Fibroblast of peridontal ligament (primary cell): ENCODE measurements at regions not wholly inside any gene's neighbourhood (a gene's known extent, or its start where the extent isn't known, plus 50 kb on each side); places are given as distances from the start of the nearest gene placed in this dataset.
"Not testable (repeated sequence)": the region's sequence is repeated elsewhere in the genome, so short reads cannot be mapped to it uniquely, and the experiment has no call there.

ENCODE experiments used
- DNase-seq: peaks from one replicate; pipeline ENCODE4 v3.0.0-alpha.2; 2010; ENCODE audit errors: extremely low read depth

DNA sequence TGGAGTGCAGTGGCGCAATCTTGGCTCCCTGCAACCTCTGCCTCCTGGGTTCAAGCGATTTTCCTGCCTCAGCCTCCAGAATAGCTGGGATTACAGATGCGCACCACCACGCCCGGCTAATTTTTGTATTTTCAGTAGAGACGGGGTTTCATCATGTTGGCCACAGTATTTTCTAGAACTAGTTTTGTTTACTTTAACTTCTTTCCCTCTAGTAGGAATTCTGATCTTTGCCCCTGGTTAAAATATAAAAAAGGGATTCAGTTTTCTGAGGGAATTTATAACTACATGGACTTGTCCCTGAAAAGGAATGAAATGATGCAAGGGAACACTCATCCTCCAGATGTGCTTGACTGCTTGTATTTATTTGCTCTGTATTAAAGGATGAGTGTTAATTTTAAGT lies 628.9 kb downstream of the ETNK1 start:
- DNase-seq = not testable (repeated sequence)

DNA sequence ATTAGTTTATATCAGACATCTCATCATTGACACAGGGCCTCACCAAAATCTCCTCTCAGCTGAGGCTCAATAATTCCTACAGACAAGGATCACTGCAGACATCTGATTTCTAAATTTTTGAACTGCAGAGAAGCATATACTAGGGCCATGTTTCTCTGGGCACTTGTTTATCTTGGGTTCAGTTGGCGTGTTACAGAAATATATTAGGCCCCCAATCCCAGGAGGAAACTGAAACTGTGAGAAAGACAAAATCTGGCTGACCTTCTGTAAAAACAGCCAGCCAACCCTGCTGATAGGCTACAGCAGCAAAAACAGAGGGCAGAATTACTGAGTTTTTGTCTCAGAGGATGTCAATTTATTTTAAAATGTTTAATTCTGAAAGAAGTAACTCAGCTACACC lies 634.6 kb downstream of the ETNK1 start:
- no peak for DNase-seq

DNA sequence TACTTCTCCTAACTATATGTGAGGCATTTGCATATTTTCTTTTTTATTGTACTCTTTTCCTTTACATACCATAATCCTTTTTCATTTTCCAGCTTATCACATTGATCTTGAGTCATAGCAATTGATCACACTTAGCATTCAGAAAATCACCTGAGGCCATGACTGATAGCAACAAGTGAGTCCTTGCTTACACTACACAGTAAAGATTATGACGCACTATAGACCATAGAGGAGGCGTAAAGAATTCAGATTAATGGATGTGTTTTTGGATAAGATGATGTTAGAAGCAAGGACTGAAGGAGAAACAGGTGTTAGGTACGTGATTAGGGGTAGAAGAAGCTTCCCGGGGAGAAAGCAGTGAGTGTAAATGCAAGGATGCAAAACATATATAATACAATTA lies 637.7 kb downstream of the ETNK1 start:
- DNase-seq = no peak

DNA sequence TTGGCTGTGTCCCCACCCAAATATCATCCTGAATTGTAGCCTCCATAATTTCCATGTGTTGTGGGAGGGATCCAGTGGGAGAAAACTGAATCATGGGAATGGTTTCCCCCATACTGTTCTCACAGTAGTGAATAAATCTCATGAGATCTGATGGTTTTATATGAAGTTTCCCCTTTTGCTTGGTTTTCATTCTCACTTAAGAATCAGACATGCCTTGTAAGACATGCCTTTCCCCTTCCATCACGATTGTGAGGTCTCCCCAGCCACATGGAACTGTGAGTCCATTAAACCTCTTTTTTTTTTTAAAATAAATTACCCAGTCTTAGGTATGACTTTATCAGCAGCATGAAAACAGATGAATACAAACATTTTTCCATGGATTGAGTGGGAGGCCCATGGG lies 652.9 kb downstream of the ETNK1 start:
- no peak for DNase-seq

DNA sequence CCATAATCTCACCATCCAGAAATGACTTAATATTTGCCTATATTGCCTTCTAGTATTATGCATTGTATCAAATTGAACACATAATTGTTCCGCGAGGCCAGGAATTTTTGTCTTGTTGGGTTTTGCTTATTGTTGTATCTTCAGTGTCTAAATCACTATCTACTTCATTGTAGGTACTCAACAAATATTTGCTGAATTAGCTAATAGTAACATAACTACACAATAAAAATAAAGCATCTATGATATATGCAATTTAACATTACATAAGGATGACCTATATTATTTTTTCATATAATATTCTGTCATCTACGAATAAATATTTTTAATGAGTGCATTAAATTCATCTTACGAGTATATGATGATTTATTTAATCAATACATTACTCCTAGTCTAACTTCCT lies 656.3 kb downstream of the ETNK1 start:
- DNase-seq = no peak

DNA sequence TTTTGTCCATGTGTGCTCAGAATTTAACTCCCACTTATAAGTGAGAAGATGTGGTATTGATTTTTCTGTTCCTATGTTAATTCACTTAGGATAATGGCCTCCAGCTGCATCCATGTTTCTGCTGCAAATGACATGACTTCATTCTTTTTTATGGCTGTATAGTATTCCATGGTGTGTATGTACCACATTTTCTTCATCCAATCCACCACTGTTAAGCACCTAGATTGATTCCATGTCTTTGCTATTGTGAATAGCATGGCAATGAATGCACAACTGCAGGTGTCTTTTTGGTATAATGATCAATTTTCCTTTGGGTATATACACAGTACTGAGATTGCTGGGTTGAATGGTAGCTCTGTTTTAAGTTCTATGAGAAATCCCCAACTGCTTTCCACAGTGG lies 657.7 kb downstream of the ETNK1 start:
- no peak for DNase-seq

DNA sequence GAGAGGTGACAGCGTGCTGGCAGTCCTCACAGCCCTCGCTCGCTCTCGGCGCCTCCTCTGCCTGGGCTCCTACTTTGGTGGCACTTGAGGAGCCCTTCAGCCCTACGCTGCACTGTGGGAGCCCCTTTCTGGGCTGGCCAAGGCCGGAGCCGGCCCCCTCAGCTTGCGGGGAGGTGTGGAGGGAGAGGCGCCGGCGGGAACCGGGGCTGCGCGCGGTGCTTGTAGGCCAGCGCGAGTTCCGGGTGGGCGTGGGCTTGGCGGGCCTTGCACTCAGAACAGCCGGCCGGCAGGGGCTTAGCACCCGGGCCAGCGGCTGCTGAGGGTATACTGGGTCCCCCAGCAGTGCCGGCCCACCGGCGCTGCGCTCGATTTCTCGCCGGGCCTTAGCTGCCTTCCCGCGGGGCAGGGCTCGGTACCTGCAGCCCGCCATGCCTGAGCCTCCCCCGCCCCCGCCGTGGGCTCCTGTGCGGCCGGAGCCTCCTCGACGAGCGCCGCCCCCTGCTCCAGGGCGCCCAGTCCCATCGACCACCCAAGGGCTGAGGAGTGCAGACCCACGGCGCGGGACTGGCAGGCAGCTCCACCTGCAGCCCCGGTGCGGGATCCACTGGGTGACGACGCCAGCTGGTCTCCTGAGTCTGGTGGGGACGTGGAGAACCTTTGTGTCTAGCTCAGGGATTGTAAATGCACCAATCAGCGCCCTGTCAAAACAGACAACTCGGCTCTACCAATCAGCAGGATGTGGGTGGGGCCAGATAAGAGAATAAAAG lies 661.0 kb downstream of the ETNK1 start:
- not testable (repeated sequence) for DNase-seq

DNA sequence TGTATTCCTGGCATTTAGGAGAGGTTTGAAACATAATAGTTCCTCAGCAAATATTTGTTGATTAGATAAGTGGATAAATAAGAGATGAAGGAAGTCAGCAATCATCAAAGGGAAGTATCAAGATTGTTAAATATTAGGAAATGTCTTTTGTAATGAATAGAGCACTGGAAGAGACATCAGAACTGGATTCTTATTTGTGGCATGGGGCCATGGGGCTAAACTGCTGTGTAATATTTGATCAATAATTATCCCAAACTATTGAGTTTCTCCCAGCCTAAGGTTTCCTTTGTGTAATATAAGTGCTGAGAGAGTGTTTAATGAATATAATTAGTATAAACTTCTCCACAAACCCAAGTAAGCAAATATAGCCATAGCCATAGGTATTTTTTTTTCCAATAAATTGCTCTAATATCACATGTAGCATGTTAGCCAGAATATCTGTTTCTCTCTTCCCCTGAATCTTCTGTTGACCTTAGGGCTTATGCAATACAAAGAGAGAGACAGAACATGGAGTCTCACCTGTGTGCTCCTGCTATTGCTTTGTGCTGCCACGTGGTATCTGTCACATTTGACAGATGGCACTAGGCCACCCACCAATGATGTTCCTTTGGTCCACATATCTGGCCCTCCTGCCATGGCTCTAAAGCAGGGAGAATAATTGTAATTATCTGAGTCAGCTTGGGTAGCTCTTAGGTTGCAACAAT lies 658.7 kb downstream of the SOX5 start:
- no peak for DNase-seq

DNA sequence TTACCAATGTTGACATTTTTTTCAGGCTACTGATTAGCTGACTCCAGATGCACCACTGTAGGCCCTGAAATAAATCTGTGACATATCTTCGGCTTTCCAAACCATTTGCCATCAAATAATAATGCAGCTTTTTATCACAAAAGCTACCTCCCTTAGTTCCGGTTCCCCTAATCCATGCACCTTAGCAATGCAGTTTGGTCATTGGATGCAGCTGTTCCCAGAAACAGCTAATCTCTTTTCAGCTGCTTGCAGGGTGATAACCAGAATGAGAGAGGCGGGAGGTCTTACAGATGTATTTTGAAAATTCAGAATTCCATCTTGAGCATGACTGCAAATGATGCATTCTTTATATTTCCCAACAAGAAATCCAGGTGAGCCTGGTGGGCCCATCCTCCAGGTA lies 646.2 kb downstream of the SOX5 start:
- DNase-seq = no peak

DNA sequence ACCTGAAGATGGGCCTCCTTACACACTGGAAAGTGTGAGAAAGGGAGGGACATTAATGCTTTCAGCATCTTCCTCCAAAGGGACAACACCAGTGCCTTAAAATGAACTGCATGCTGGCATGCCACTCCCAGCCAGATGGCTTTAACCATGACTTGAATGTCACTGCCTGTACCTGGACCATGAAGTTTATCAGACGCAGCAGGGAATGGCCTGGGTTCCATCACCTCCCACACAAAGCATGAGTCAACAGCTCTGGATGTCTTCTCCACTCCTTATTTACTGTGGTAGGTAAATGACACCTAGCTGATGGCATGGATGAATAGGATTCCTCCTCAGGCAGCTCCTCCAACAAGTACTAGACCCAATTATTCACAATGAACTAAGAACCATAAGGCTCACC lies 645.6 kb downstream of the SOX5 start:
- DNase-seq = no peak

DNA sequence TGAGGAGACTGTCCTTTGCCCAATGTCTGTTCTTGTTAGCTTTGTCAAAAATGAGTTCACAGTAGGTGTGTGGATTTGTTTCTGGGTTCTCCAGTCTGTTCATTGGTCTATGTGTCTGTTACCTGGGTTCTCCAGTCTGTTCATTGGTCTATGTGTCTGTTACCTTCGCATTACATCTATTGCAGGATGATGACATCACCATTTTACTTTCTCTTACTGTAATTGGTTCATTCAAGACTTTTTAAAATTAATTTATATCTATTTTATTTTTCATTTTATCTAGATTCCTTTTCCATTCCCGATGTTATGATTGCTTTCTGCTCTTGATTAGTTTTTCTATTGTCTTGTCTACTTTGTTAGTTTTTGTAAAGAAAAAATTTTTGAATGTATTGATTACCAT lies 615.5 kb downstream of the SOX5 start:
- DNase-seq = no peak

DNA sequence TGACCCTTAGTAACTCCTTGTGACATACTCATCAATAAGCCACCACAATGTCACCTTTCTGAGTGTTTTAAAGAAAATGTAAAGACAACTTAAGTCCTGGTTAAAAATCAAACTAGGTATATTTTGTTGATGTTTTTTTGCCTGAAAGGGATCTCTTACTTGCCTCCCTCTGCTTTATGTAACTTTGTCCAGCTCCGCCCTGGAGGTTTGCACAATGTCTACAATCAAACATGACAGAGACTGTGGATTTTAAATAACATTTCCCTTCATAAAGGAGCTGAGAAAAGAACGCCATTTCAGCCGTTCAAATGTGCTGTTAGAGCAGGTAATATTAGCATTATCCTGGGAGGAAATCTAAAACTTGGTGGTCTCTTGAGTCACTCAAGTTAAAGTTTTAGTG lies 613.9 kb downstream of the SOX5 start:
- no peak for DNase-seq

DNA sequence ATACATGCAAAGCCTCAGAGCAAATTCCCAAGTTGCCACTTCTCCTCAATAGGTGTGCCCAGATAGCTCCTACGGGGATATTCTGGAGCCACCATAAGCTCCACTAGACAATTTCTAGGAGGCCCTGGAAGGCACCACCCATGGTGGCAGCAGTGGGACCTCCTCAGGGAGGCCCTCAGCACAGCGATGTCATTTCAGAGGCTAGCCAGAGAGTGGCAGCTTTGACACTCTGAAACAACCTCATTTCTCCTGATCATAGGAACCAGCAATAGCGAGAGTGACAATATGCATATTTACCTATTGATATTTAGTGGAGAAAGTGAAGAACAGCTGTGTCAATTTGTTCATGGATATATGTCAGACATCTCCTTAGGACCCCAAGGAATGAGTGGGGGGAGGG lies 612.3 kb downstream of the SOX5 start:
- no peak for DNase-seq

DNA sequence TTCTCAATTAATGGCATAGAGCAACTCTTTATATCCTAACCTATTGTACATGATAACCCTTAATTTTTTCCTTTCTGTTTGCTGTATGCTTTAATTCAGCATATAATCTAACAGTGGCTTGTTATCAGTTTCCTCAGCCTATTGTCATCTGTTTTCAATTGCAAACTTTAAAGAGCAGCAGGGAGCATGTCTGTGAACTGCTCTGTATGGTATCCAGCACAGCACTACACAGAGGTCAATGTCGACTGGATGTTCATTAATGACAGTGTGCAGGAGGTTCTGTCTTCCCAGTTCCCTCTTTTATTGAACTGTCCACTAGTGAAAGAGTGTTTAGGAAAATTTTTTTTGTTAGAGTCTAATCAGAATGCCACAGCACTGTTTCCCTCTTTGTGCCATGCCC lies 609.1 kb downstream of the SOX5 start:
- DNase-seq = no peak

DNA sequence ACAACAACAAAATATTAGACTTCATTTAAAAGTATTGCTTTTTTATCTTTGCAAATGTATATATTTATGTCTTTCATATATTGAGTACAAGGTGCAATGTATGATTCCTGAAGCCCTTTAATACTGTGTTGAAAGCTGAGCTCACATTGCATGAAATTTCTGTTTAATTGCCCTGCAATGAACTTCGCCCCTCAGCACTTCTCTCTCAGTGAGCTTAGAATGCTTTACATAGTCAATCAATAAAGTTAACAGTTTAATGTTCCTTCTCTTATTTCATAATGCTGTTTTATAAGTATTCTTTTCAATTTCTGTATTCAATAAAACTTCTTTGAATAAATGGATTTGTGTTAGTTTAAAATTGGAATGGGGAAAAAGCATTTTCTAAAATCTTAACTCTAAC lies 607.1 kb downstream of the SOX5 start:
- no peak for DNase-seq

DNA sequence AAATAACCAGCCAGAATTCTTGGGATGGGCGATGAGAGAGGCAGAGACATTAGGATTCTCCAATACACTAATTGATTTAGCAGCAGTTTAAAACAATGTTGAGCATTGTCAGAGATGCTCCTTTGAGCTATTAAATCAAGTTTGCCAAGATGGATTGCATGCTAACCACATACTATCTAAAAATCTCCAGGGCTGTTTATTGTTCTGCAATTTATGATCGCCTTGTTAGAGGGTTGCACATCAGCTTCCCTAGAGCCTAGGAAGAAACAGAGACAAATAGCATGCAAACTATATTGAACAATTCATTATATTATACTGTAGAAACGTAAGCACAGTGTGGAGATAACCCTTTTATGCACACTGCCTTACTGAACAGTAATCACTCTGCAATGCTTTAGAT lies 599.9 kb downstream of the SOX5 start:
- DNase-seq = no peak

DNA sequence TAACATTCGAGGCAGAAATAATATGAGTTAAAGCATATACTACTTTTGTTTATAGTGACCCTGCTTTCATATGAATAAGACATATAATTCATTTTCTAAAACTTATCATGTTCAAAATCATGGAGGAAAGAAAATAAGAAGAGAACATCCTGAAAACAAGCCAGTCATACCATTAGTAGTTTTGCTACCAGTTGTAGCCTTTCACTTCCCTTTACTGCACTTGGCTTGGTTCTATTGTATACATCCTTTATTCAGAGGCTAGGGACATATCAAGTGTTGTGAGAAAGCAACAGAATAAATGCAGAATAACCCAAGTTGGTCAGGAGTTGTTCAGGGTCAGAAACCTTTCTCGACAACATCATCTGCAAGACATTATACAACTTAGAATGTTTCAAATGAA lies 598.7 kb downstream of the SOX5 start:
- no peak for DNase-seq

DNA sequence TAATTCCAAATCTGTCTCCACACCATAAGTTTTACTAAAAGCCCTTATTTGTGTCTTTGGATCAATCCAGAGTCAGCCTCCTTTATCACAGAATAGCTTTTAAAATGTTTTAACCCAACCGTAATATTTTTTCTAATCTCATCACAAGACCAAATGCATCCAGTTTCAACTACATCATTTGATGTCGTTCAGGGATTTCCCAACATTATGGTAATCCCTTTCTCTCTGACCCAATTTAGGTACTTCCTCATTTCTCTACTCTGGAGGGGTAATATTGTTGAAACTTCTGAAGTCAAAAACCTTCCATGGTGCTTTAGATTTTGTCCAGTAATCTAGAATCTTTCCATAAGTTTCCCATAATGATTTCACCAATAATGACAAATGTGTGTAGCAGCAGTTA lies 596.8 kb downstream of the SOX5 start:
- no peak for DNase-seq

DNA sequence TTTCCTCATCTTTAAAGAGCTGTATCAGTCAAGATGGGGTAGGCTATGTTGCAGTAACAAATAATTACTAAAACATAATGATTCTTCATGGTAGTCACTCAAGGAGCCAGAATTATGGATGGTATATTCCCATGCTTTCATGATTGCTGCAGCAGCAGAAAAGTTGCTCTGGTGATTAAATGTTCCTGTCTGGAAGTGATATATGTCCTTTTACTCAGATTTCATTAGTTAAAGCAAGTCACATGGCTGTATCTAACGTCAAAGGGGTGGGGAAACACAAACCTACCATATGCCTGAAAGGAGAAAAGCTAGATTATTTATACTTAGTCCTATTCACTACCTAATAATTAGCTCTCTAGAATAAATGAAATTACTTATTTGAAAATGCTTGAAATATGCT lies 594.7 kb downstream of the SOX5 start:
- no peak for DNase-seq

DNA sequence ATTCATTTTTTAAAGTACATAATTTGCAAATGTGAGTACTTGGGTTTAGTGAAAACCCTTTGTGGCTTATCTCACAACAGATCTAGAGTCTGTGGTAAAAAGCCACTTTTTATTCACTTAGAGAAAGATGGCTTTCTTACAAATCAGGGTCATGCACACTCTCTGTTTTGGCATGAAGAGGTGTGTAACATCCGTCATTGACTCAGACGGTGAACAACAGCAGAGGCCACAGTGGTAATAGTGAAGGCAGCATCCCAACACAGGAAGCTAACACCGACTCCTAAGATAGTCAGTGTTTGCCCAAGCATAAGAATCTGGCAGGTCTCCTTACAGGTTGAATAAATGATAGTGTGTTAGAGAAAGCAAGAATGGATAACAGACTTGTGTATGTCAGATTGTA lies 593.0 kb downstream of the SOX5 start:
- DNase-seq = no peak

DNA sequence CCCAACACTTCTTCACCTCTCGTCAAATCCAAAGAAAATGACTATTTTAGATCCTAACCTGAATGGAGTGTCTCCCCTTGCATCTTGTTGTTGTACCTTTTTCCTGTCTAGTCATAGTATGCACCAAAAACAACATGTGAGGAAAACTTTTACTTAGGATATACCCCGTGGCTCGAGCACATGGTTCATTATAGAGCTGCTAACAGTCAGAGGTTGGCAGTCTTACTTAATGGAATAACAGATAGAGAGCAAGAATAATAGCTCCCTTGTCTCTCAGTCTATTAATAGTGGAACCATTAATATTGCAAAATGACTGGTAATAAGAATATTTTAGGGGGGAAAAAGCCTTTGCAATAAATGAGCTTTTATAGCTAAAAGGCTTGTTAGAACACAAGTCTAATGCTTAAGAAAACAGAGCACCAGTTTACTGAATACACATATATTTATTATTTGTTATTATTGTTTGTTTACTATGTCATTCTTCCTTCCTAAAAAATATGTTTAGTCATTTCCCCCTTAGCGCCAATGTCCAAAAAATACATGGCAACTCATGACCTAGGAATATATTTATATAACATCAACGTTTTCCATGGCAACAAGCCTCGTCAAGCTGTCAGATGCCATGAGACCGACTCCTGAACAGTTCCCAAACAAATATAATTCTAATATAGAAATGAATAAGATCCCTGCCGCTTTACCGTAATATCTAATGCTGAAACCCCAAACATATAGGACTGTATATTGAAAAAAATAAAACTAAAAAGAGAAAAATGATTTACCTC lies 592.4 kb downstream of the SOX5 start:
- DNase-seq = no peak

DNA sequence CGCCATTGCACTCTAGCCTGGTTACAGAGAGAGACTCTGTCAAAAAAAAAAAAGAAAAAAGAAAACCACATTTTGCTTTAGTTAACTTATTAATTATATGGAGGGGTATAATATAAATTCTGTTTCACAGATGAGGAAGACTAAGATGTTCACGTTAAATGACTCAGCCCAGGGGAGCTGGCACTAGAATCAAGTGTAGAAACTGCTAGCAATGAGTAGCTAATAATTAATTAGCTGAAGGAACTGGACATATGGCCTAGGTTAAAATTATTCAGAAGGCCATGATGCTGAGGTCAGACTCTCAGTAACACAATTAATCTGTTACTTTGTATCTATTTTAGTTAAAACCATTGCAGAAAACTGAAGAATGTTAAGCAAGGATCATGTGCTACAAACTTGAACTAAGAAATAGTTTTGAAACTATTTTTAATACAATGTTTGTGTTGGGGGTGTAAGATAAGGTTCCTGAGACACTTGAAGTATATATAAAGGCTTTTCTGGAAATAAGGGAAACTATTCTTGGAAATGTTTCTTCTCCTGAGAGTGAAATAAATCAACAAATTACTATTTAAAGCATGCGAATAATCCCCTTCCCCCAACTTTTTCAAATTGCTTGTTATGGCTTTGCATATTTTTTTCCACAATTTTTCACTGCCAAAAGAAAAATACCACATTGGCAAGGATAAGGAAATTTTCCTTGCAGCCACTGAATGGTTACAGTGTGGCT lies 589.3 kb downstream of the SOX5 start:
- DNase-seq = no peak
